ENCODE measurements at regions not wholly inside any gene's neighbourhood (a gene's known extent, or its start where the extent isn't known, plus 50 kb on each side); places are given as distances from the start of the nearest gene placed in this dataset.

GRCh38 chr20:19903168-19903811 is 113.9 kb upstream of the NAA20 start:
- Histone ChIP-seq H3K27ac (no peak overlapping the region), H3K4me3 (no peak overlapping the region), H3K4me1 (ENCODE audit: control insufficient read depth in 1 of 2, low read depth in 2 of 2) (peaks cover 0 to under 1% of the 10 kb centered on the region in 2 donors), H3K36me3 (no peaks in the 10 kb centered on the region), H3K9me3 (no peaks in the 10 kb centered on the region), H3K27me3 (replicated peaks; ENCODE audit: insufficient read depth) (no peaks in the 10 kb centered on the region)
- DNase-seq (ENCODE audit: low spot score) (no peak), ATAC-seq (ENCODE audit: insufficient number of reproducible peaks, low FRiP score, low read depth) (no peak)
- TF ChIP-seq, protein P1, sequence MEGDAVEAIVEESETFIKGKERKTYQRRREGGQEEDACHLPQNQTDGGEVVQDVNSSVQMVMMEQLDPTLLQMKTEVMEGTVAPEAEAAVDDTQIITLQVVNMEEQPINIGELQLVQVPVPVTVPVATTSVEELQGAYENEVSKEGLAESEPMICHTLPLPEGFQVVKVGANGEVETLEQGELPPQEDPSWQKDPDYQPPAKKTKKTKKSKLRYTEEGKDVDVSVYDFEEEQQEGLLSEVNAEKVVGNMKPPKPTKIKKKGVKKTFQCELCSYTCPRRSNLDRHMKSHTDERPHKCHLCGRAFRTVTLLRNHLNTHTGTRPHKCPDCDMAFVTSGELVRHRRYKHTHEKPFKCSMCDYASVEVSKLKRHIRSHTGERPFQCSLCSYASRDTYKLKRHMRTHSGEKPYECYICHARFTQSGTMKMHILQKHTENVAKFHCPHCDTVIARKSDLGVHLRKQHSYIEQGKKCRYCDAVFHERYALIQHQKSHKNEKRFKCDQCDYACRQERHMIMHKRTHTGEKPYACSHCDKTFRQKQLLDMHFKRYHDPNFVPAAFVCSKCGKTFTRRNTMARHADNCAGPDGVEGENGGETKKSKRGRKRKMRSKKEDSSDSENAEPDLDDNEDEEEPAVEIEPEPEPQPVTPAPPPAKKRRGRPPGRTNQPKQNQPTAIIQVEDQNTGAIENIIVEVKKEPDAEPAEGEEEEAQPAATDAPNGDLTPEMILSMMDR (IDR thresholded peaks at IDR 0.05): no peak

DNA sequence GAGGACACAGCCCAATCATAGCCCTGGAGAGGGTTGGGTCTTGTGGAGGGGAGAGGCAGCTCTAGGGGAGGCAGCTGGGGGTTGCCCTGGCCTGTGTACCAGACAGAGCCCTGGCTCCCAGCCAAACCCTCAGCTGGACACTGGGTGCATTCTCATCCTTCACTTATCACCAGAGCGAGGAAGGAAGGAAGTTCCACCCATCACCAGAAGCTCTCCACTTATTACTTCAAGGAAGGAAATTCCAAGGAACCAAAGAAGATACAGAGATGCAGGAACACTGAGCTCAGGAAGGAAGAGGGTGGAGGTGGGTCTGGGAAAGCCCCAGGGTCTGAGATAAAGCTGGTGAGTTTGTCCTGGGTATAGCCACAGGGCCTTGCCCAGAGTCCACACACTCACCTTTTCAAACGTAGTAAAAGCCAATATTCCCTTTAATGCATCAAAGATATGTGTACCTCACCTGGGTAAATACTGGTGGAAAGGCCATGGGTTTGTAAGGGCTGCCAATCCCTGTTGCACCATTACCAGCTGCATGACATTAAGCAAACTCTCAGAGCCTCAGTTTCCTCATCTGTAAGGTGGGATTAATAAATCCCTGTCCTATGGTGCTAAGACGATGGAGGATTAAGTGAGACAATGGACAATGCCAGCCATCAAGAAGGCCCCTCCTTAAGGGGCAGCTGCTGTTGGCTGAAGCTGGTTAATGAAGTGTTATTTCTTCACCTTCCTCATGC is 109.7 kb upstream of the NAA20 start:
- Histone ChIP-seq H3K36me3 (no peaks in the 10 kb centered on the region), H3K27ac (no peak overlapping the region), H3K4me1 (ENCODE audit: control insufficient read depth in 1 of 2, low read depth in 2 of 2) (no peaks in the 10 kb centered on the region), H3K27me3 (replicated peaks; ENCODE audit: insufficient read depth) (no peaks in the 10 kb centered on the region), H3K4me3 (no peak overlapping the region), H3K9me3 (no peaks in the 10 kb centered on the region)
- TF ChIP-seq, protein P1 (IDR thresholded peaks at IDR 0.05): no peak
- ATAC-seq (ENCODE audit: insufficient number of reproducible peaks, low FRiP score, low read depth) (no peak), DNase-seq (ENCODE audit: low spot score) (no peak)

DNA sequence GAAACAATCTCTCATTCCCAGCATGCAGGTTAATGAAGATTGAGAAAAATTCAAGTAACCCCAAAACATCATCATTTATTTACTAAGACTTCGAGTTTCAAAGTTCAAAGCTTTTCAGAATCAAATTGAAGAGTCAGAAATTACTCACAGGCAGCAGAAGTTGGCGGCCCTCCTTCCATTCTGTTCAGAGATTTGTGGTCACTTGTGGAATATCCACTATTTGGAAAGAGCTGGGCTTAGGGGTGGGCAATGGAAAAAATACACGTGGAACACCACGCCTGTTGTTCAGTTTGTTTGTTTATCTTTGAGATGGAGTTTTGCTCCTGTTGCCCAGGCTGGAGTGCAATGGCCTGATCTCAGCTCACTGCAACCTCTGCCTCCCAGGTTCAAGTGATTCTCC is 108.6 kb upstream of the NAA20 start:
- DNase-seq (ENCODE audit: low spot score): no peak
- ATAC-seq (ENCODE audit: insufficient number of reproducible peaks, low FRiP score, low read depth): no peak
- Histone ChIP-seq H3K4me3 (no peak overlapping the region), H3K27me3 (replicated peaks; ENCODE audit: insufficient read depth) (no peaks in the 10 kb centered on the region), H3K9me3 (no peaks in the 10 kb centered on the region), H3K4me1 (ENCODE audit: control insufficient read depth in 1 of 2, low read depth in 2 of 2) (no peaks in the 10 kb centered on the region), H3K27ac (no peak overlapping the region), H3K36me3 (no peaks in the 10 kb centered on the region)
- TF ChIP-seq, protein P1 (IDR thresholded peaks at IDR 0.05): no peak

DNA sequence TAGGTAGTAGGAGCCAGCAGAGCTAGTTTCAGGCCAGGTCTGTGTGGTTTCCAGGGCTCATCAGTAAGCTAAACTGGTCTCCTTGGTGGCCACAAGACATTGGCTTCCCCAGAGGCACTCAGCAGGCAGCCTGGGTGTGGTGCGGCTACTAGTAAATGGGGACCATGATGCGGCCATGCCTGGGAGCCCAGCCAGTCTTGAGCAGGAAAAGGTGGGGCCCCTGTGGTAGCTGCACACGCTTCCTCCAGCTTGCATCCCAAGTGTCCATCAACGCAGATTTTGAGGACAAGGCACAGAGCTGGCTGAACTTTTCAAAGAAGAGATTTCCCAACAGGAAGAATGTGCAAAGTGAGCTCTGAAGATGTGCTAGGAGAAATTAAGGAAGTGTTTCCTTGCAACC is 107.4 kb upstream of the NAA20 start:
- no peaks in the 10 kb centered on the region for H3K36me3 ChIP-seq
- H3K27me3 ChIP-seq (replicated peaks; ENCODE audit: insufficient read depth): no peaks in the 10 kb centered on the region
- TF ChIP-seq, protein P1 (IDR thresholded peaks at IDR 0.05): no peak
- no peak overlapping the region for H3K27ac ChIP-seq
- ATAC-seq (ENCODE audit: insufficient number of reproducible peaks, low FRiP score, low read depth): no peak
- no peak overlapping the region for H3K4me3 ChIP-seq
- H3K9me3 ChIP-seq: no peaks in the 10 kb centered on the region
- no peak for DNase-seq (ENCODE audit: low spot score)
- H3K4me1 ChIP-seq (ENCODE audit: control insufficient read depth in 1 of 2, low read depth in 2 of 2): peaks cover 0 to 3% of the 10 kb centered on the region in 2 donors

GRCh38 chr20:19911810-19912382 is 105.3 kb upstream of the NAA20 start:
- Histone ChIP-seq H3K9me3 (no peaks in the 10 kb centered on the region), H3K4me1 (ENCODE audit: control insufficient read depth in 1 of 2, low read depth in 2 of 2) (peaks cover 9 to 10% of the 10 kb centered on the region in 2 donors), H3K4me3 (no peak overlapping the region), H3K27me3 (replicated peaks; ENCODE audit: insufficient read depth) (no peaks in the 10 kb centered on the region), H3K36me3 (no peaks in the 10 kb centered on the region), H3K27ac (no peak overlapping the region)
- TF ChIP-seq, protein P1 (IDR thresholded peaks at IDR 0.05): no peak
- ATAC-seq (ENCODE audit: insufficient number of reproducible peaks, low FRiP score, low read depth) (no peak), DNase-seq (ENCODE audit: low spot score) (no peak)
